ENCODE measurements at regions not wholly inside any gene's neighbourhood (a gene's known extent, or its start where the extent isn't known, plus 50 kb on each side); places are given as distances from the start of the nearest gene placed in this dataset.

DNA sequence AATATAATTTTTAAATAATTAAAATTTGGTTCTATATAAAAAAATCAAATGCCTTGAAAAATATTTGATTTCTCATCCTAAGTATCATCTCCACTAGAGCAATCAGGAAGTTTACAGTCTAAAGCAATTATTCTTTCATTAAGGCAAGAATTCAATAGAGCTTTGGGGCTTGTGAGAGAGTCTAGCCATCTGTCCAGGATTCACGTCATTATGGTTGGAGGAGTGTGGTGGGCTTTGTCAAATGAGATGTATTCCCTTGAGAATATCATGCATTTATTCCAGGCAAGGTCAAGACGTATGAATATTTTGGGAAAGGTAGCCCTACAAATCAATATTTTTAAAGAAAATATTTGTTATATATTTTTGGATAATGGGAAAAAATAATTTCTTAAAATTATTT lies 132.4 kb downstream of the ELOVL4 start:
- no peak overlapping the region for H3K4me2 ChIP-seq (ENCODE audit: insufficient read depth, low read length)
- ChIA-PET CTCF (interaction anchor here (0.7 kb wide), 1 partner anchor 53 kb away, joined by 3 read pairs; no protein-coding TSS in a partner anchor), POLR2A (no interaction called here)
- no peak overlapping the region for H3K27ac ChIP-seq (ENCODE audit: insufficient read depth, low read depth, low read length)
- no peaks in the 10 kb centered on the region for H3K4me1 ChIP-seq (ENCODE audit: control insufficient read depth, extremely low read depth, insufficient read depth, low read length)
- H3K36me3 ChIP-seq (ENCODE audit: control insufficient read depth in 2 of 2, extremely low read depth in 1 of 2, insufficient read depth in 2 of 2, low read length in 2 of 2), result no peaks in the 10 kb centered on the region
- no peak overlapping the region for H3K9ac ChIP-seq (replicated peaks; ENCODE audit: extremely low read depth, insufficient read depth, low read length)
- H4K20me1 ChIP-seq (replicated peaks; ENCODE audit: control insufficient read depth, extremely low read depth, insufficient read depth, low read length), result no peaks in the 10 kb centered on the region
- H3K4me3 ChIP-seq (replicated peaks in 1 of 3; ENCODE audit: insufficient read depth in 1 of 3, low read depth in 1 of 3, low read length in 3 of 3), result no peak overlapping the region
- H3K79me2 ChIP-seq (ENCODE audit: control insufficient read depth, insufficient read depth, low read length), result no peaks in the 10 kb centered on the region
- no peaks in the 10 kb centered on the region for H3K9me3 ChIP-seq (replicated peaks; ENCODE audit: control insufficient read depth, insufficient read depth, low read length)
- no peaks in the 10 kb centered on the region for H3K9me1 ChIP-seq (replicated peaks; ENCODE audit: control insufficient read depth, extremely low read depth, insufficient read depth, low read length)
- BruUV-seq (replicated peaks), result no TSS peak
- DNase-seq (ENCODE audit: low read depth, low spot score) (no peak), FAIRE-seq (no peak)
- TF ChIP-seq, protein P1, sequence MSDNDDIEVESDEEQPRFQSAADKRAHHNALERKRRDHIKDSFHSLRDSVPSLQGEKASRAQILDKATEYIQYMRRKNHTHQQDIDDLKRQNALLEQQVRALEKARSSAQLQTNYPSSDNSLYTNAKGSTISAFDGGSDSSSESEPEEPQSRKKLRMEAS (IDR thresholded peaks at IDR 0.05; ENCODE audit: insufficient read depth, insufficient read length), result no peak
- TF ChIP-seq JUN (IDR thresholded peaks at IDR 0.05; ENCODE audit: borderline replicate concordance, insufficient read depth, insufficient read length, low read depth) (no peak), POLR2A (IDR thresholded peaks at IDR 0.05; ENCODE audit: low read depth, low read length) (no peak), EZH2 (IDR thresholded peaks at IDR 0.05; ENCODE audit: borderline replicate concordance, low read depth, low read length, severe bottlenecking) (no peak), GATA2 (IDR thresholded peaks at IDR 0.05; ENCODE audit: insufficient read depth, insufficient read length, low read depth, low read length) (no peak), FOS (IDR thresholded peaks at IDR 0.05; ENCODE audit: borderline replicate concordance, insufficient read depth, low read length) (no peak), MYC (IDR thresholded peaks at IDR 0.05; ENCODE audit: low read depth, low read length) (no peak), POLR2AphosphoS5 (IDR thresholded peaks at IDR 0.05; ENCODE audit: insufficient read depth, low read depth, low read length) (no peak)
- TF ChIP-seq, protein P2, sequence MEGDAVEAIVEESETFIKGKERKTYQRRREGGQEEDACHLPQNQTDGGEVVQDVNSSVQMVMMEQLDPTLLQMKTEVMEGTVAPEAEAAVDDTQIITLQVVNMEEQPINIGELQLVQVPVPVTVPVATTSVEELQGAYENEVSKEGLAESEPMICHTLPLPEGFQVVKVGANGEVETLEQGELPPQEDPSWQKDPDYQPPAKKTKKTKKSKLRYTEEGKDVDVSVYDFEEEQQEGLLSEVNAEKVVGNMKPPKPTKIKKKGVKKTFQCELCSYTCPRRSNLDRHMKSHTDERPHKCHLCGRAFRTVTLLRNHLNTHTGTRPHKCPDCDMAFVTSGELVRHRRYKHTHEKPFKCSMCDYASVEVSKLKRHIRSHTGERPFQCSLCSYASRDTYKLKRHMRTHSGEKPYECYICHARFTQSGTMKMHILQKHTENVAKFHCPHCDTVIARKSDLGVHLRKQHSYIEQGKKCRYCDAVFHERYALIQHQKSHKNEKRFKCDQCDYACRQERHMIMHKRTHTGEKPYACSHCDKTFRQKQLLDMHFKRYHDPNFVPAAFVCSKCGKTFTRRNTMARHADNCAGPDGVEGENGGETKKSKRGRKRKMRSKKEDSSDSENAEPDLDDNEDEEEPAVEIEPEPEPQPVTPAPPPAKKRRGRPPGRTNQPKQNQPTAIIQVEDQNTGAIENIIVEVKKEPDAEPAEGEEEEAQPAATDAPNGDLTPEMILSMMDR (IDR thresholded peaks at IDR 0.05; ENCODE audit: extremely low read depth in 1 of 2, insufficient read depth in 1 of 2, low read depth in 1 of 2, low read length in 2 of 2), result no peak
- dilution Hi-C loops (cut with MboI; ENCODE audit: extremely low pct_ligation_motif_present, low sequenced_read_pairs), result no loop called here
- intact Hi-C loops (cut with micrococcal nuclease), result loop anchor here (1.0 to 10.0 kb wide), 5 partner anchors 37 to 738 kb away; partner anchors contain the start of gene PHIP
- no peak overlapping the region for H2AFZ ChIP-seq (ENCODE audit: low read depth, low read length)
- H3K27me3 ChIP-seq (ENCODE audit: control insufficient read depth in 2 of 2, insufficient read depth in 2 of 2, low read length in 2 of 2), result peaks cover 5 to 8% of the 10 kb centered on the region in 2 experiments

All from endothelial cell of umbilical vein (primary cell).